Ovary (tissue), 7 donors: ENCODE measurements at regions not wholly inside any gene's neighbourhood (a gene's known extent, or its start where the extent isn't known, plus 50 kb on each side); places are given as distances from the start of the nearest gene placed in this dataset.

ENCODE experiments used
- DNase-seq, 5 donors: peaks; one replicate each; pipeline ENCODE4 v3.0.0-alpha.2; 2019 to 2020
- H3K27ac ChIP-seq, 2 donors: fragments of 200-600 bp; one replicate each; pipeline versions ENCODE4 v1.5.1 to v1.8.0; 2019 to 2022
- H3K27me3 ChIP-seq: fragments of 200-600 bp; one replicate; pipeline ENCODE4 v1.8.0; 2022
- H3K36me3 ChIP-seq: fragments of 200-600 bp; sonication (generic); one replicate; pipeline ENCODE4 v1.5.1; 2019
- H3K4me1 ChIP-seq: one replicate; pipeline ENCODE4 v1.8.1; 2013; ENCODE audit warnings: mild to moderate bottlenecking, moderate library complexity; ENCODE audit not compliant: insufficient read depth
- H3K4me3 ChIP-seq: fragments of 200-600 bp; sonication (generic); one replicate; pipeline ENCODE4 v1.5.1; 2017
- H3K9me3 ChIP-seq, 2 donors: fragments of 200-600 bp in 1 of 2; sonication (generic) in 1 of 2; one replicate each; pipeline versions ENCODE4 v1.5.1 to v1.8.1; 2013 to 2019; ENCODE audit warnings: mild to moderate bottlenecking in 1 of 2, moderate library complexity in 1 of 2
- EP300 ChIP-seq: sonication (generic); formaldehyde crosslinking; IDR thresholded peaks from one replicate; pipeline ENCODE4 v1.6.1; 2017; ENCODE audit warnings: antibody characterized with exemption
- POLR2A ChIP-seq: fragments of 450-650 bp; IDR thresholded peaks from one replicate; pipeline ENCODE4 v1.6.1; 2017; ENCODE audit warnings: antibody characterized with exemption, mild to moderate bottlenecking, moderate library complexity
- WGBS, 3 donors: extraction: QIAGEN DNeasy Blood & Tissue Kit in 1 of 3; methylation state at CpG; one replicate each; pipeline versions ENCODE4 v1.1.5 to v1.1.7; 2013 to 2017; 5-methylcytosine and 5-hydroxymethylcytosine counted together
- intact Hi-C, 4 donors: fragments of 100-400 bp; cut with DNase I; formaldehyde crosslinking; loops; one replicate each; pipeline versions ENCODE4 v1.11.0 to v1.15.1; 2022 to 2023
- TF ChIP-seq, protein P1 (sequence below), 3 donors: fragments of 450-650 bp in 2 of 3; fragments of 200-600 bp in 1 of 3; IDR thresholded peaks; one replicate each; pipeline versions ENCODE4 v1.5.1 to v1.8.0; 2016 to 2022; ENCODE audit warnings: antibody characterized with exemption in 3 of 3, mild to moderate bottlenecking in 1 of 3
- donor health status: DM: no; HTN: no; CAD: no; lungs with moderate emphysema.
- donor health status: DM: no; HTN: no; CAD: no.
- donor health status: Bipolar disorder and iron deficiency.
- donor health status: DM: no; HTN: no; CAD: no.
- donor health status: DM: yes; HTN: yes; CAD: no.

DNA sequence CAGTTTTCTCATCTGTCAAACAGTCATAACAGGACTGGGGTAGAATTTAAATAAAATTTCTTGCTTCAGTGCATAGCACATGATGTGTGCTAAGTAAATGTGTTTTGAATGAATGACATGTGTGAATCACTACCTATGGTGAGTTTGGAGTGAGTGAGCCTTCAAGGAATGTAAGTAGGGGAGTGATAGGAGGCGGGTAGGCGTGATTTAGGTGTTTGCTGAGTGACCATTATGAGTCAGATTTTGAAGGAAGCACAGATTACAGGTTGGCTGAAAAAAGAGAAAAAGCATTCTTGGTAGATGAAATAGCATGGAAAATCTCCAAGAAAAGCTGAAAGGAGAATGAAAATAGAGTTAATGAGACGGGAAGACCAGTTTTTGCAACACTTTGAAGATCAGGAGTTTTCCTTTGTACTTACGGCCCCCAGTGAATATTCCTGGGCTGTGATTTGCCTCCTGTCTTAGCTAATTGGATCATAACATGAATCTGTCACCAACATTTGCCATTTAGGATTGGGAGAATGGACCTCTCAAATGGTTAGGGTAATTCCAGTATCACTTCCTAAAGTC is 136.9 kb upstream of the GATA6 start:
- intact Hi-C loops = no loop called here
- TF ChIP-seq POLR2A = no peak
- TF ChIP-seq EP300 = no peak
- TF ChIP-seq, protein P1, sequence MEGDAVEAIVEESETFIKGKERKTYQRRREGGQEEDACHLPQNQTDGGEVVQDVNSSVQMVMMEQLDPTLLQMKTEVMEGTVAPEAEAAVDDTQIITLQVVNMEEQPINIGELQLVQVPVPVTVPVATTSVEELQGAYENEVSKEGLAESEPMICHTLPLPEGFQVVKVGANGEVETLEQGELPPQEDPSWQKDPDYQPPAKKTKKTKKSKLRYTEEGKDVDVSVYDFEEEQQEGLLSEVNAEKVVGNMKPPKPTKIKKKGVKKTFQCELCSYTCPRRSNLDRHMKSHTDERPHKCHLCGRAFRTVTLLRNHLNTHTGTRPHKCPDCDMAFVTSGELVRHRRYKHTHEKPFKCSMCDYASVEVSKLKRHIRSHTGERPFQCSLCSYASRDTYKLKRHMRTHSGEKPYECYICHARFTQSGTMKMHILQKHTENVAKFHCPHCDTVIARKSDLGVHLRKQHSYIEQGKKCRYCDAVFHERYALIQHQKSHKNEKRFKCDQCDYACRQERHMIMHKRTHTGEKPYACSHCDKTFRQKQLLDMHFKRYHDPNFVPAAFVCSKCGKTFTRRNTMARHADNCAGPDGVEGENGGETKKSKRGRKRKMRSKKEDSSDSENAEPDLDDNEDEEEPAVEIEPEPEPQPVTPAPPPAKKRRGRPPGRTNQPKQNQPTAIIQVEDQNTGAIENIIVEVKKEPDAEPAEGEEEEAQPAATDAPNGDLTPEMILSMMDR (IDR thresholded peaks at IDR 0.05) = no peak
- H3K27me3 ChIP-seq = no peaks in the 10 kb centered on the region
- no peaks in the 10 kb centered on the region for H3K36me3 ChIP-seq
- H3K9me3 ChIP-seq = no peaks in the 10 kb centered on the region
- 12 to 26% (median 19%) methylated on average over 4 of the region's 4 CpGs for WGBS, 3 donors
- no peak for DNase-seq
- no peak overlapping the region for H3K27ac ChIP-seq
- H3K4me1 ChIP-seq = no peaks in the 10 kb centered on the region
- H3K4me3 ChIP-seq = no peak overlapping the region

DNA sequence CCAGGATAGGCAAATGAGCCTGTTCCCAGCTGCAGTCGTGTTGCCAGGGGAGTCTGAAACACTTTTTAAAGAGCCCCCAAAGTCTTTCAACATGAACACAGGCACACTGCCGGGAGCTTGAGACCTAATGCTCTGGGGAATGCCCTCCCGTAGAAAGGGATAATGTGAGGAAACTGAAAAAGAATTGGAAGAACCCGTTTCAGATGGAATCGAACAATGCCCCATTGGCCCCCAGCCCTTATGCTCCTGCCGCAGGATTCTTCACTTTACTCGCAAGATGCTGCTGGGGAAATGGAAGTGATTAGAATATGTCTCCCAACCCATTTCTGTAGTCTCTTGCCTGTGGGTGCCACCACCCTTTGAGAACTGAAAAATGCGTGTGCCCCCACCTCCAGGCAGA is 136.3 kb upstream of the GATA6 start:
- no peaks in the 10 kb centered on the region for H3K4me1 ChIP-seq
- H3K27me3 ChIP-seq = no peaks in the 10 kb centered on the region
- TF ChIP-seq POLR2A = no peak
- intact Hi-C loops = no loop called here
- 74 to 82% (median 77%) methylated on average over 8 of the region's 8 CpGs for WGBS, 3 donors
- no peaks in the 10 kb centered on the region for H3K36me3 ChIP-seq
- no peak overlapping the region for H3K27ac ChIP-seq
- no peaks in the 10 kb centered on the region for H3K9me3 ChIP-seq
- H3K4me3 ChIP-seq = no peak overlapping the region
- no peak for DNase-seq

DNA sequence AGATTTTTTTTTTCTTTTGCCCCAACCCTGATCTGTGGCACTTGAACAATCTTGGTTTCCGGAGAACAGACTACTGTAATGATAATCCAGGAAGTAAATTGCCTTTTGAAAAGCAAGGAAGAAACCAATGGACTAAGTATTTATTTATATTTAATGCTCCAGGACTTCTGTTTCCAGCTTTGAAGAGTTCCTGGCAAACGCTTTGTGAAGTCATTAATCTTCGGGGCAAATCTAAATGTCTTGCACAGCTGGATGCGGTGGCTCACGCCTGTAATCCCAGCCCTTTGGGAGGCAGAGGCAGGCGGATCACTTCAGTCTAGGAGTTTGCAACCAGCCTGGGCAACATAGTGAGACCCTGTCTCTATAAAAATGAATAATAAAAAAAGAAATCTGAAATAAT is 135.1 kb upstream of the GATA6 start:
- DNase-seq = no peak
- H3K27ac ChIP-seq = no peak overlapping the region
- no peaks in the 10 kb centered on the region for H3K27me3 ChIP-seq
- H3K36me3 ChIP-seq = no peaks in the 10 kb centered on the region
- no peaks in the 10 kb centered on the region for H3K9me3 ChIP-seq
- TF ChIP-seq POLR2A = no peak
- TF ChIP-seq EP300 = no peak
- TF ChIP-seq, protein P1 (IDR thresholded peaks at IDR 0.05) = no peak
- 36 to 54% (median 41%) methylated on average over 6 of the region's 6 CpGs for WGBS, 3 donors
- intact Hi-C loops = no loop called here
- no peak overlapping the region for H3K4me3 ChIP-seq
- no peaks in the 10 kb centered on the region for H3K4me1 ChIP-seq

DNA sequence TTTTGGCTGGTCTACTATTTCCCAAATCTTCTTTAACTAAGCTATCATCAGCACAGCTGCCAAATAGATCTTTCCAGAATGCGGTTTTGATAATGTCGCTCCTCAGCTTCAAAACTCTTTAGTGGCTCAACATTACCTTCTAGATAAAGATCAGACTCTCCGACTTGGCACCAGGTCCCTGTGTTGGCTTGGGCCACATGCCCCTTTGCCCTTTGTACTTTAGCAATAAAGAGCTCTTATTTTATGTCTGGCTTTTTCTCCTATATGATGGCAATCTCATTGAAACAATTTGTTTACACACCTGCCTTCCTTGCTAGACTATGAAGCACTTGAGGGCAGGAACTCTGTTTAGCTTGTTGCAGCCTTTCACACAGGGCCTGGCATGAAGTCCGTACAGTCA is 128.9 kb upstream of the GATA6 start:
- no peaks in the 10 kb centered on the region for H3K4me1 ChIP-seq
- H3K27ac ChIP-seq = no peak overlapping the region
- TF ChIP-seq EP300 (no peak), POLR2A (no peak)
- TF ChIP-seq, protein P1 (IDR thresholded peaks at IDR 0.05) = no peak
- no peaks in the 10 kb centered on the region for H3K36me3 ChIP-seq
- no peaks in the 10 kb centered on the region for H3K27me3 ChIP-seq
- no peak overlapping the region for H3K4me3 ChIP-seq
- DNase-seq = no peak
- 90 to 93% (median 92%) methylated on average over 4 of the region's 4 CpGs for WGBS, 3 donors
- intact Hi-C loops = no loop called here
- H3K9me3 ChIP-seq = no peaks in the 10 kb centered on the region

DNA sequence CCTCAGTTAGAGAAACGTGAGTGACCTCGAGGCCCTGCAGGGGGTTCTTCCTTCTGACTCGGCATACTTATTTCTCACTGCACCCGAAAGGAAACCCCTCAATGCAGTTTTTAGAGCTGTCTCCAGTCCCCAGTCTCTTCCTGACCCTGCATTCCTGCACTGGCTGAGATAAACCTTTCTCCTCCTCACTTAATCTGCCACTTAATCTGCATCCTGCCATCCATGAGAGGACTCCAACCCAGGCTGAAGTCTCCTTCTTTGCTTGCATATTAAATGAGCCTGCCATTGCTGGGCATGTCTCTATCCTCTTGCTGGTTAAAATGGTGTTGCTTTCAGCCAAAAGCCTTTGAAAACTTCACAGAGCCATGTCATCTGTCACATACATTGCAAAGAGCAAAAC is 125.6 kb upstream of the GATA6 start:
- Histone ChIP-seq H3K9me3 (no peaks in the 10 kb centered on the region), H3K36me3 (no peaks in the 10 kb centered on the region), H3K4me1 (no peaks in the 10 kb centered on the region), H3K27me3 (no peaks in the 10 kb centered on the region), H3K4me3 (no peak overlapping the region), H3K27ac (no peak overlapping the region)
- TF ChIP-seq POLR2A (no peak), EP300 (no peak)
- TF ChIP-seq, protein P1 (IDR thresholded peaks at IDR 0.05) = no peak
- intact Hi-C loops = no loop called here
- 57 to 61% (median 58%) methylated on average over 4 of the region's 4 CpGs for WGBS, 3 donors
- DNase-seq = no peak
